GM08714 (cell line): ENCODE measurements at regions not wholly inside any gene's neighbourhood (a gene's known extent, or its start where the extent isn't known, plus 50 kb on each side); places are given as distances from the start of the nearest gene placed in this dataset.
"Not testable (repeated sequence)": the region's sequence is repeated elsewhere in the genome, so short reads cannot be mapped to it uniquely, and the experiment has no call there.

Source experiments
- H3K4me3 ChIP-seq: fragments of 200-500 bp; sonication (Bioruptor generic); 2 replicates; pipeline ENCODE4 v1.5.1; 2014; ENCODE audit warnings: mild to moderate bottlenecking, low read length, inconsistent platforms
- ZNF274 ChIP-seq: IDR thresholded peaks from 2 replicates; pipeline ENCODE4 v1.6.1; 2012; ENCODE audit warnings: mild to moderate bottlenecking, low read depth, low read length

- H3K4me3 ChIP-seq, result no peak overlapping the region
- no peak for TF ChIP-seq ZNF274
Measured at GRCh38 chr5:88653471-88653870, 229.5 kb downstream of the MEF2C start.

GRCh38 chr5:88647901-88648300 lies 235.1 kb downstream of the MEF2C start:
- no peak for TF ChIP-seq ZNF274
- no peak overlapping the region for H3K4me3 ChIP-seq

GRCh38 chr5:88646866-88647265 lies 236.1 kb downstream of the MEF2C start:
- TF ChIP-seq ZNF274, result no peak
- H3K4me3 ChIP-seq, result no peak overlapping the region

GRCh38 chr5:88644676-88645075 lies 238.3 kb downstream of the MEF2C start:
- TF ChIP-seq ZNF274, result no peak

GRCh38 chr5:88643315-88643714 lies 239.7 kb downstream of the MEF2C start:
- H3K4me3 ChIP-seq, result no peak overlapping the region
- TF ChIP-seq ZNF274, result no peak

More at GRCh38 chr5:88644676-88645075, 238.3 kb downstream of the MEF2C start:
- H3K4me3 ChIP-seq, result no peak overlapping the region

- no peak for TF ChIP-seq ZNF274
- no peak overlapping the region for H3K4me3 ChIP-seq
Measured at GRCh38 chr5:88634014-88634413, 249.0 kb downstream of the MEF2C start.

GRCh38 chr5:88622890-88623289 lies 260.1 kb downstream of the MEF2C start:
- H3K4me3 ChIP-seq, result not testable (repeated sequence)

- not testable (repeated sequence) for H3K4me3 ChIP-seq
Measured at GRCh38 chr5:88615767-88616166, 267.2 kb downstream of the MEF2C start.

- no peak for TF ChIP-seq ZNF274
Measured at GRCh38 chr5:88613051-88613450, 269.9 kb downstream of the MEF2C start.

GRCh38 chr5:88610586-88610985 lies 272.4 kb downstream of the MEF2C start:
- H3K4me3 ChIP-seq, result no peak overlapping the region
- TF ChIP-seq ZNF274, result no peak

More at GRCh38 chr5:88613051-88613450, 269.9 kb downstream of the MEF2C start:
- no peak overlapping the region for H3K4me3 ChIP-seq

- no peak for TF ChIP-seq ZNF274
- H3K4me3 ChIP-seq, result no peak overlapping the region
Measured at GRCh38 chr5:88607492-88607891, 275.5 kb downstream of the MEF2C start.

GRCh38 chr5:88606626-88607025 lies 276.4 kb downstream of the MEF2C start:
- H3K4me3 ChIP-seq, result no peak overlapping the region
- no peak for TF ChIP-seq ZNF274

GRCh38 chr5:88606173-88606572 lies 276.8 kb downstream of the MEF2C start:
- no peak for TF ChIP-seq ZNF274
- no peak overlapping the region for H3K4me3 ChIP-seq

- TF ChIP-seq ZNF274, result no peak
- no peak overlapping the region for H3K4me3 ChIP-seq
Measured at GRCh38 chr5:88602584-88602983, 280.4 kb downstream of the MEF2C start.

- H3K4me3 ChIP-seq, result no peak overlapping the region
- TF ChIP-seq ZNF274, result no peak
Measured at GRCh38 chr5:88594441-88594840, 288.5 kb downstream of the MEF2C start.

- TF ChIP-seq ZNF274, result no peak
- no peak overlapping the region for H3K4me3 ChIP-seq
Measured at GRCh38 chr5:88588609-88589008, 294.4 kb downstream of the MEF2C start.

- H3K4me3 ChIP-seq, result no peak overlapping the region
- TF ChIP-seq ZNF274, result no peak
Measured at GRCh38 chr5:88583471-88583870, 299.5 kb downstream of the MEF2C start.

GRCh38 chr5:88558366-88558765 lies 289.7 kb upstream of the TMEM161B start:
- TF ChIP-seq ZNF274, result no peak
- no peak overlapping the region for H3K4me3 ChIP-seq
